Activated T-helper 1 cell treated with anti-CD3 and anti-CD28 coated beads, Interleukin-2, amount 50 U/mL, for 16 hours (primary cell): ENCODE measurements at regions not wholly inside any gene's neighbourhood (a gene's known extent, or its start where the extent isn't known, plus 50 kb on each side); places are given as distances from the start of the nearest gene placed in this dataset.

Experiments
- DNase-seq, 2 donors: peaks; one replicate each; pipeline ENCODE4 v3.0.0-alpha.2; 2020; ENCODE audit warnings: low read depth in 1 of 2, low spot score in 1 of 2

- DNase-seq: peak; percentile 73 to 83
These were observed 52.0 kb downstream of the RPP21 start for GRCh38 chr6:30396833-30397479.

- DNase-seq: no peak
These were observed 52.7 kb downstream of the RPP21 start for GRCh38 chr6:30397697-30398096.

GRCh38 chr6:30399390-30400058, 54.6 kb downstream of the RPP21 start:
- DNase-seq: no peak

- DNase-seq: no peak
These were observed 61.0 kb downstream of the RPP21 start for GRCh38 chr6:30405934-30406333.

GRCh38 chr6:30409184-30409583, 64.2 kb downstream of the RPP21 start:
- DNase-seq: no peak

GRCh38 chr6:30411515-30412207, 66.7 kb downstream of the RPP21 start:
- DNase-seq: peak; percentile 25 to 26

- DNase-seq: no peak
These were observed 70.9 kb upstream of the HLA-E start for GRCh38 chr6:30418448-30418847.

GRCh38 chr6:30424549-30424948, 64.8 kb upstream of the HLA-E start:
- no peak for DNase-seq
